ENCODE measurements at regions not wholly inside any gene's neighbourhood (a gene's known extent, or its start where the extent isn't known, plus 50 kb on each side); places are given as distances from the start of the nearest gene placed in this dataset.

- Histone ChIP-seq H3K27me3 (replicated peaks in 1 of 4; ENCODE audit: control extremely low read depth in 1 of 4, control insufficient read depth in 3 of 4, insufficient read depth in 4 of 4, low read length in 3 of 4) (no peaks in the 10 kb centered on the region), H2AFZ (ENCODE audit: insufficient read depth, low read depth, low read length, poor library complexity, severe bottlenecking) (no peak overlapping the region), H3K79me2 (ENCODE audit: control insufficient read depth, insufficient read depth, low read length) (no peaks in the 10 kb centered on the region), H3K9me3 (ENCODE audit: control extremely low read depth in 1 of 3, control insufficient read depth in 2 of 3, insufficient read depth in 1 of 3, low read length in 2 of 3) (no peaks in the 10 kb centered on the region), H3K4me1 (ENCODE audit: control insufficient read depth in 2 of 2, insufficient read depth in 2 of 2, low read length in 2 of 2) (no peaks in the 10 kb centered on the region), H3K36me3 (replicated peaks in 1 of 2; ENCODE audit: control extremely low read depth in 1 of 2, control insufficient read depth in 1 of 2, extremely low read depth in 1 of 2, insufficient read depth in 2 of 2, low read length in 1 of 2) (no peaks in the 10 kb centered on the region), H3K4me3 (ENCODE audit: control extremely low read depth in 1 of 5, extremely low read depth in 1 of 5, insufficient read depth in 1 of 5, low read depth in 2 of 5, low read length in 4 of 5) (no peak overlapping the region), H3K4me2 (replicated peaks; ENCODE audit: low read depth, low read length, poor library complexity, severe bottlenecking) (no peak overlapping the region), H3K9ac (ENCODE audit: low read length) (no peak overlapping the region), H4K20me1 (ENCODE audit: control insufficient read depth, insufficient read depth, low read length, poor library complexity, severe bottlenecking) (no peaks in the 10 kb centered on the region), H3K27ac (ENCODE audit: low read length in 2 of 2) (no peak overlapping the region)
- Mint-ChIP-seq H3K4me3 (no peak overlapping the region), H3K27me3 (no peaks in the 10 kb centered on the region), H3K9me3 (ENCODE audit: insufficient read depth) (peaks cover 4% of the 10 kb centered on the region), H3K27ac (no peak overlapping the region), H3K4me1 (no peaks in the 10 kb centered on the region)
- ATAC-seq (ENCODE audit: low read depth) (no peak), DNase-seq (no peak)
- no CpG with 5 or more reads among the region's 4 CpGs for WGBS (ENCODE audit: insufficient coverage)
- intact Hi-C loops (cut with micrococcal nuclease) = no loop called here
- ChIA-PET CTCF (no interaction called here), POLR2A (no interaction called here)
- TF ChIP-seq, protein P1, sequence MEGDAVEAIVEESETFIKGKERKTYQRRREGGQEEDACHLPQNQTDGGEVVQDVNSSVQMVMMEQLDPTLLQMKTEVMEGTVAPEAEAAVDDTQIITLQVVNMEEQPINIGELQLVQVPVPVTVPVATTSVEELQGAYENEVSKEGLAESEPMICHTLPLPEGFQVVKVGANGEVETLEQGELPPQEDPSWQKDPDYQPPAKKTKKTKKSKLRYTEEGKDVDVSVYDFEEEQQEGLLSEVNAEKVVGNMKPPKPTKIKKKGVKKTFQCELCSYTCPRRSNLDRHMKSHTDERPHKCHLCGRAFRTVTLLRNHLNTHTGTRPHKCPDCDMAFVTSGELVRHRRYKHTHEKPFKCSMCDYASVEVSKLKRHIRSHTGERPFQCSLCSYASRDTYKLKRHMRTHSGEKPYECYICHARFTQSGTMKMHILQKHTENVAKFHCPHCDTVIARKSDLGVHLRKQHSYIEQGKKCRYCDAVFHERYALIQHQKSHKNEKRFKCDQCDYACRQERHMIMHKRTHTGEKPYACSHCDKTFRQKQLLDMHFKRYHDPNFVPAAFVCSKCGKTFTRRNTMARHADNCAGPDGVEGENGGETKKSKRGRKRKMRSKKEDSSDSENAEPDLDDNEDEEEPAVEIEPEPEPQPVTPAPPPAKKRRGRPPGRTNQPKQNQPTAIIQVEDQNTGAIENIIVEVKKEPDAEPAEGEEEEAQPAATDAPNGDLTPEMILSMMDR (IDR thresholded peaks at IDR 0.05) = no peak
- TF ChIP-seq EZH2 (IDR thresholded peaks at IDR 0.05; ENCODE audit: borderline replicate concordance, insufficient read depth, low read depth, low read length, poor library complexity, severe bottlenecking) = no peak
Measured at GRCh38 chr13:34352958-34353357, 535.0 kb downstream of the RFC3 start.

- H4K20me1 ChIP-seq (ENCODE audit: control insufficient read depth, insufficient read depth, low read length, poor library complexity, severe bottlenecking) = no peaks in the 10 kb centered on the region
- no peaks in the 10 kb centered on the region for H3K4me1 ChIP-seq (ENCODE audit: control insufficient read depth in 2 of 2, insufficient read depth in 2 of 2, low read length in 2 of 2)
- no peak overlapping the region for H3K9ac ChIP-seq (ENCODE audit: low read length)
- no peak overlapping the region for H3K4me3 ChIP-seq (ENCODE audit: control extremely low read depth in 1 of 5, extremely low read depth in 1 of 5, insufficient read depth in 1 of 5, low read depth in 2 of 5, low read length in 4 of 5)
- intact Hi-C loops (cut with micrococcal nuclease) = no loop called here
- ChIA-PET POLR2A (no interaction called here), CTCF (no interaction called here)
- no peaks in the 10 kb centered on the region for H3K27me3 ChIP-seq (replicated peaks in 1 of 4; ENCODE audit: control extremely low read depth in 1 of 4, control insufficient read depth in 3 of 4, insufficient read depth in 4 of 4, low read length in 3 of 4)
- H3K36me3 ChIP-seq (replicated peaks in 1 of 2; ENCODE audit: control extremely low read depth in 1 of 2, control insufficient read depth in 1 of 2, extremely low read depth in 1 of 2, insufficient read depth in 2 of 2, low read length in 1 of 2) = no peaks in the 10 kb centered on the region
- no peak overlapping the region for H2AFZ ChIP-seq (ENCODE audit: insufficient read depth, low read depth, low read length, poor library complexity, severe bottlenecking)
- ATAC-seq (ENCODE audit: low read depth) = no peak
- H3K27ac Mint-ChIP-seq = no peak overlapping the region
- H3K4me2 ChIP-seq (replicated peaks; ENCODE audit: low read depth, low read length, poor library complexity, severe bottlenecking) = no peak overlapping the region
- DNase-seq = no peak
- no peaks in the 10 kb centered on the region for H3K79me2 ChIP-seq (ENCODE audit: control insufficient read depth, insufficient read depth, low read length)
- no peaks in the 10 kb centered on the region for H3K9me3 ChIP-seq (ENCODE audit: control extremely low read depth in 1 of 3, control insufficient read depth in 2 of 3, insufficient read depth in 1 of 3, low read length in 2 of 3)
- no peaks in the 10 kb centered on the region for H3K4me1 Mint-ChIP-seq
- no peak for TF ChIP-seq EZH2 (IDR thresholded peaks at IDR 0.05; ENCODE audit: borderline replicate concordance, insufficient read depth, low read depth, low read length, poor library complexity, severe bottlenecking)
- TF ChIP-seq, protein P1 (IDR thresholded peaks at IDR 0.05) = no peak
- no peak overlapping the region for H3K4me3 Mint-ChIP-seq
- H3K27ac ChIP-seq (ENCODE audit: low read length in 2 of 2) = no peak overlapping the region
- WGBS (ENCODE audit: insufficient coverage) = 75% methylated on average over 2 of the region's 4 CpGs
- H3K27me3 Mint-ChIP-seq = no peaks in the 10 kb centered on the region
- no peaks in the 10 kb centered on the region for H3K9me3 Mint-ChIP-seq (ENCODE audit: insufficient read depth)
Measured at GRCh38 chr13:34356686-34357434, 538.9 kb downstream of the RFC3 start.
